ENCODE measurements at regions not wholly inside any gene's neighbourhood (a gene's known extent, or its start where the extent isn't known, plus 50 kb on each side); places are given as distances from the start of the nearest gene placed in this dataset.

- H3K27ac ChIP-seq (ENCODE audit: extremely low read depth, low read depth, low read length) = no peak overlapping the region
- CTCF ChIA-PET (ENCODE audit: low intra/inter-chr PET ratio) = no interaction called here
These were observed 50.0 kb upstream of the LCTL start for GRCh38 chr15:66615846-66616245.

More at GRCh38 chr15:66615846-66616245, 50.0 kb upstream of the LCTL start:
- no peaks in the 10 kb centered on the region for H3K9me1 ChIP-seq (ENCODE audit: control insufficient read depth, insufficient read depth, low read length)
- H3K4me1 ChIP-seq (replicated peaks in 1 of 2; ENCODE audit: control insufficient read depth in 2 of 2, insufficient read depth in 2 of 2, low read length in 2 of 2) = peaks cover 31 to 41% of the 10 kb centered on the region in 2 experiments
- TF ChIP-seq RBM25 (IDR thresholded peaks at IDR 0.05; ENCODE audit: low read depth, low read length, severe bottlenecking) = peak; percentile 81
- peak; percentile 14; the same call in 1 of the 2 replicates for TF ChIP-seq POLR2AphosphoS2 (IDR thresholded peaks at IDR 0.05; ENCODE audit: low read length)
- TF ChIP-seq E2F4 (CRISPR knock-in tag; IDR thresholded peaks at IDR 0.05; ENCODE audit: low read depth) = no peak
- TF ChIP-seq BCOR (IDR thresholded peaks at IDR 0.05) = peak; percentile 77; the same call in 1 of the 2 replicates
- no peak for TF ChIP-seq MBD1 (CRISPR knock-in tag; IDR thresholded peaks at IDR 0.05)
- TF ChIP-seq ZNF586 (CRISPR knock-in tag; conservative IDR thresholded peaks at IDR 0.05) = no peak
- TF ChIP-seq RCOR1 (IDR thresholded peaks at IDR 0.05; ENCODE audit: borderline replicate concordance in 1 of 2, low read depth in 2 of 2, low read length in 2 of 2) = 0 out of 4 replicates have a peak, but pooled peaks of 1 of the 2 experiments have one; percentile 17
- TF ChIP-seq KDM1A (IDR thresholded peaks at IDR 0.05) = peak in 1 of 2 experiments; percentile 57; a peak in 3 of 4 replicates
- TF ChIP-seq YY1 (IDR thresholded peaks at IDR 0.05; ENCODE audit: borderline replicate concordance in 1 of 3, control insufficient read depth in 1 of 3, extremely low read depth in 1 of 3, insufficient read depth in 3 of 3, insufficient read length in 1 of 3, insufficient replicate concordance in 2 of 3, low read depth in 1 of 3, low read length in 2 of 3) = no peak
- peaks cover 88% of the 10 kb centered on the region for H3K79me2 ChIP-seq (ENCODE audit: control insufficient read depth, insufficient read depth, low read length)
- H3K9ac ChIP-seq (ENCODE audit: insufficient read depth in 1 of 2, low read depth in 2 of 2, low read length in 2 of 2) = no peak overlapping the region
- no peaks in the 10 kb centered on the region for H3K27me3 ChIP-seq (ENCODE audit: control insufficient read depth in 2 of 2, insufficient read depth in 2 of 2, low read length in 2 of 2)
- FAIRE-seq = no peak
- no peak for ATAC-seq
- no peak overlapping the region for H3K4me3 ChIP-seq
- peaks cover 74% of the 10 kb centered on the region for H3K36me3 ChIP-seq (ENCODE audit: control insufficient read depth, insufficient read depth, low read length)
- H3K9me3 ChIP-seq (replicated peaks; ENCODE audit: control insufficient read depth, insufficient read depth, low read depth, low read length) = no peaks in the 10 kb centered on the region
- DNase-seq (ENCODE audit: extremely low read depth in 1 of 4, low spot score in 3 of 4) = no peak
- peaks cover 5% of the 10 kb centered on the region; the same call in 1 of the 2 replicates for H4K20me1 ChIP-seq (replicated peaks; ENCODE audit: control insufficient read depth, insufficient read depth, low read length)
- POLR2A ChIA-PET = interaction anchor here (0.9 to 1.2 kb wide), 2 partner anchors 10 to 17 kb away, joined by 3 to 4 read pairs; no protein-coding TSS in a partner anchor
- no peak overlapping the region for H2AFZ ChIP-seq (ENCODE audit: low read depth, low read length)
- intact Hi-C loops (cut with micrococcal nuclease) (loop anchor here (5.0 kb wide), 2 partner anchors 36 to 236 kb away; no protein-coding TSS in a partner anchor), in situ Hi-C loops (cut with MboI) (loop anchor here (10.0 kb wide), 1 partner anchor 159 kb away; no protein-coding TSS in a partner anchor)
- WGBS (ENCODE audit: insufficient coverage, low coverage, missing lambda C conversion rate) = 85% methylated on average over 1 of the region's 1 CpG
- H3K4me2 ChIP-seq (ENCODE audit: insufficient read depth, low read length) = no peak overlapping the region
- no TSS peak for BruUV-seq (replicated peaks)

Measured in K562 (cell line).